ENCODE measurements at regions not wholly inside any gene's neighbourhood (a gene's known extent, or its start where the extent isn't known, plus 50 kb on each side); places are given as distances from the start of the nearest gene placed in this dataset.

DNA sequence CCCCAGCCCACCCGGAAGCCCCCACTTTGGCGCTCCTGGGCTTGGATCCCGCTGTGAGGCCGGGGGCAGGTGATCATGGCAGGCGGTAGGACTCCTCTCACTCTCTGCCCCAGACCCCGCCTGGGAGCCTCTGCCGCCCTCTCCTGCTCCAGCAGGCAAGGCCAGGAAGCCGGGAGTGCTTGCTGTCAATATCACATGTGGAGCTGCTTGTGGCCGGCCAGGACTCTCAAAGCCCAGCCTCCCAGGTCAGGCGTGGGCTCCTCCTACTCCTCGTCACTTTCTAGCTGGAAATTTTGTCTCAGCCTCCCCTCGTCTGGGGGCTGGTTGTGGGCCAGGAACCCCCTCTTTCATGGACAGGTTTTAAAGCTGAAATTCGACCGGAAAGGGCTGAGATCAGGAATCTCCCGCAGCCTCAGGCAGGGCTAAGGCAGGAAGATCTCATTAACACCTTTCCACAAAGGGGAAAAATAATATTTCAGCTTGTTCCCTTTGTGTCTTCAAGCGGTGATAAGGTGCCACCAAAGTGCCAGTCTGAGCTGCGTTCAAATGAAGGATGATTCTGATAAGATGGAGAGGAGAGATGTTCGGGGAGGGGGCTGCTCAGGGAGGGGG is 273.6 kb upstream of the PODXL start:
- TF ChIP-seq, protein P1, sequence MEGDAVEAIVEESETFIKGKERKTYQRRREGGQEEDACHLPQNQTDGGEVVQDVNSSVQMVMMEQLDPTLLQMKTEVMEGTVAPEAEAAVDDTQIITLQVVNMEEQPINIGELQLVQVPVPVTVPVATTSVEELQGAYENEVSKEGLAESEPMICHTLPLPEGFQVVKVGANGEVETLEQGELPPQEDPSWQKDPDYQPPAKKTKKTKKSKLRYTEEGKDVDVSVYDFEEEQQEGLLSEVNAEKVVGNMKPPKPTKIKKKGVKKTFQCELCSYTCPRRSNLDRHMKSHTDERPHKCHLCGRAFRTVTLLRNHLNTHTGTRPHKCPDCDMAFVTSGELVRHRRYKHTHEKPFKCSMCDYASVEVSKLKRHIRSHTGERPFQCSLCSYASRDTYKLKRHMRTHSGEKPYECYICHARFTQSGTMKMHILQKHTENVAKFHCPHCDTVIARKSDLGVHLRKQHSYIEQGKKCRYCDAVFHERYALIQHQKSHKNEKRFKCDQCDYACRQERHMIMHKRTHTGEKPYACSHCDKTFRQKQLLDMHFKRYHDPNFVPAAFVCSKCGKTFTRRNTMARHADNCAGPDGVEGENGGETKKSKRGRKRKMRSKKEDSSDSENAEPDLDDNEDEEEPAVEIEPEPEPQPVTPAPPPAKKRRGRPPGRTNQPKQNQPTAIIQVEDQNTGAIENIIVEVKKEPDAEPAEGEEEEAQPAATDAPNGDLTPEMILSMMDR (IDR thresholded peaks at IDR 0.05): no peak
- TF ChIP-seq POLR2A (IDR thresholded peaks at IDR 0.05): no peak

All from right lobe of liver (tissue), 4 donors.